HG03135 (cell line): ENCODE measurements at regions not wholly inside any gene's neighbourhood (a gene's known extent, or its start where the extent isn't known, plus 50 kb on each side); places are given as distances from the start of the nearest gene placed in this dataset.

ENCODE experiments used
- ATAC-seq: cut with Tn5 transposase; IDR thresholded peaks from one replicate; pipeline ENCODE4 v1.9.1; 2021; ENCODE audit warnings: mild to moderate bottlenecking, moderate library complexity; ENCODE audit not compliant: unreplicated experiment

DNA sequence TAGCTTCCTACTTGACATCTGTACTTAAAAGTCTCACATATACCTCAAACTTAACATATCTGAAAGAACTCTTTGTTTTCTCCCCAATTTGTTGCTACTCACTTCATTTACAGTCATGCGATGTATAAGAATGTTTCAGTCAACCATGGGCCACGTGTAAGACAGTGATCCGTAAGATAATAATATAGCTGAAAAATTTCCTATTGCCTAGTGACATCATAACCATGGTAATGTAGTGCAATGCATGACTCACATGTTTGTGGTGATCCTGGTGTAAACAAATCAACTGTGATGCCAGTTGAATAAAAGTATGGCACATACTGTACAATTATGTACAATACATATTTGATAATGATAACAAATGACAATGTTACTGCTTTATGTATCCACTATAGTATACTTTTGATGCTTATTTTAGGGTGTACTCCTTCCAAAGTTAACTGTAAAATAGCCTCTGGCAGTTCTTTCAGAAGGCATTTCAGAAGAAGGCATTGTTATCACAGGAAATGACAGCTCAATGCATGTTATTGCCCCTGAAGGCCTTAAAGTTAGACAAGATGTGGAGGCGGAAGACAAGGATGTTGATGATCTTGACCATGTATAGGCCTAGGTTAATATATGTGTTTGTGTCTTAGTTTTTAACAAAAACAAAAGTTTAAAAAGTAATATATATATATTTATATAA lies 579.0 kb downstream of the EPHA7 start:
- ATAC-seq = no peak

- no peak for ATAC-seq
Measured at GRCh38 chr6:92828788-92829187, 590.6 kb downstream of the EPHA7 start.

- no peak for ATAC-seq
Measured at GRCh38 chr6:92827104-92827503, 592.3 kb downstream of the EPHA7 start.

GRCh38 chr6:92826633-92827032 lies 592.7 kb downstream of the EPHA7 start:
- no peak for ATAC-seq

- ATAC-seq = no peak
Measured at GRCh38 chr6:92822222-92822621, 597.1 kb downstream of the EPHA7 start.

DNA sequence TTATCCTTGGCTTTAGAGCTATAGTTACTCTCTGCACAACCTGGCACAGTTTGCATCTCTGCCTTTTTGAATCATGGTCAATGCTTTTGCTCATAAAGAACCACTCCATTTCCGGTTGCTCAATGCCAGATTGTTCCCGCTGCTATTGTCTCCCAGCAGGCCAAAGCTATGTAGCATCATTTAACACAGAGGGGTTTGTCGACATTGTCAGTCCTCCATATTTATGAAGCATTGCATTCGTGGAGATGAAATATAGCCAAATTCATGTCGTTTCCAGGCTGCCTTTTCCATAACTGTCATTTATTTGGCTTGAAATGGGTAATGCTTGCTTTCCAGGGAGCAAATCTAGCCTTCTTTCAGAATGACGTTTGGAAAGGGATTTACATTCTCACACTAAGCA lies 598.8 kb downstream of the EPHA7 start:
- ATAC-seq = no peak

GRCh38 chr6:92810913-92811312 lies 608.4 kb downstream of the EPHA7 start:
- ATAC-seq = peak; percentile 99

DNA sequence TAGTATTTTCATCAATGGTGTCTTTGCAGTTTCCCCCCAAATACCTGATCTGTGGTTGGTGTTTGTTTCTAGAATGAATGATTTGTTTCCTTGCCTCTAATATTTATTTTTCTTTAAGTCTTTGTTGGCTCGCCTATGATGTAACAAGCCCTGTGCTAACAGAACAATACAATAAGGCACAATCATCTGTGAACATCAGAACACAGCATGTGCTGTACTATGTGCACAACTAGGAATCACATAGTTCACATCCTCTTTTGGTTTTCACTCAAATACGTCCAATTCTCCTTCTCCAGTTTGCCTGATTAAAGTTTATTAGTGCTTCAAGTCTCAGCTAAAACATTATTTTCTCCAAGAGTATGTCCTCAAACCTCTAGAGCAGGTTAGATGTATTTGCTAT lies 613.1 kb downstream of the EPHA7 start:
- no peak for ATAC-seq

DNA sequence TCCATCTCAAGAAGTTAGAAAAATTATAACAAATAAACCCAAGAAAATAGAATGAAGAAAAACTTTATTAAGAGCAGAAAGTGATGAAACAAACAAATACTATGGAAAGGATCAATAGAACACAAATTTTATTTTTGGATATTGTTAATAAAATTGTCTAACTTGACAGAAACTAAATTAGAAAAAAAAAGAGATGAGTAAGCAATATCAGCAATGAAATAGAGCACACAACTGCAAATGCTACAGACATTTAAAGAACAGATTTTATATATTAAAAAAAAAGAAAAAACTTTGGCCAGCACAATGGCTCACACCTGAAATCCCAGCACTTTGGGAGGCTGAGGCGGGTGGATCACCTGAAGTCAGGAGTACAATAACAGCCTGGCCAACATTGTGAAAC lies 628.0 kb downstream of the EPHA7 start:
- no peak for ATAC-seq

GRCh38 chr6:92790381-92790780 lies 629.0 kb downstream of the EPHA7 start:
- ATAC-seq = no peak

GRCh38 chr6:92784235-92784634 lies 635.1 kb downstream of the EPHA7 start:
- no peak for ATAC-seq

DNA sequence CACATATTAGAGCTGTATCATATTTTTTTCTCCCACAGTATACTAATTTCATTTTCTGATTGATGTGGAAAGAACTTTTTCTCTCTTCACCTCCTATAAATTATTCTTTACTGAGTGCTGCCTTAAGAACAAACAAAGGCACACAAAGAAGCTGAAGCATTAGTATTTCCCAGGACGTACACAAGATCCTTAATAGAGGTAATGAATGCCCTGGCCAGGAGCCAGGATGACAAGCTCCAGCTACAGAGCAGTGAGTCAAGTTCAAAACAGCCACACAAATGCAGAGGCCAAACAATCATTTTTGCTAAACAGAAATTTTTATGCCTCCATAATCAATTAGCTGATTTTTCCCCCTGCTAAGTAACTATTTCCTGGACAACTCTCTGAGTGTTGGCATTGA lies 639.6 kb downstream of the EPHA7 start:
- ATAC-seq = no peak

DNA sequence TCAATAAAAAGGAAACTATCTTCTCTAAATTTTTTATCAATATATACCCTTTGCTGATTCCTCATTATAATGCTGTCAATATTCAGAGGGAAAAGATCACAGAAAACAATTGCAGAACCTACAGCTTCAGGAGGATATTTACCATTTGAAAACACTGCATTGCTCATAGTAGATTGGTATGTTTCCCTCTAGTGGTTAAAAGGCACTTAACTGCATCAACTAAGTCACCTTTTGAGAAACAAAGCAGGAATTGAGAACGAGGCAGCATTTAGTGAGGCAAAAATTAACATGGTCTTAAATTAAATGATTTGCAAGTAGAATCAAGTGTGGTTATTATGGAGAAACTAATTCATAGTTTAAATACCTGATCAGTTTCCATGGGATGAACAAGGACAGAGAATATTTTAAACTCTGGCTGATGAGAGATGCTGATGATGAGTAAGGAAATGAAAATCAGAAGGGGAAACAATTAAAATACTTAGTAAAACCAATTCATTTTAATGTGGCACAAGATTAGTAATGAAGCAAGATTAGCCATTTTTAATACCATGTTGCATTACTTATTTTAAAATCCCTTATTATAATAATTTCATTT lies 642.1 kb downstream of the EPHA7 start:
- ATAC-seq = peak; percentile 49

GRCh38 chr6:92770540-92770939 lies 648.8 kb downstream of the EPHA7 start:
- ATAC-seq = no peak

DNA sequence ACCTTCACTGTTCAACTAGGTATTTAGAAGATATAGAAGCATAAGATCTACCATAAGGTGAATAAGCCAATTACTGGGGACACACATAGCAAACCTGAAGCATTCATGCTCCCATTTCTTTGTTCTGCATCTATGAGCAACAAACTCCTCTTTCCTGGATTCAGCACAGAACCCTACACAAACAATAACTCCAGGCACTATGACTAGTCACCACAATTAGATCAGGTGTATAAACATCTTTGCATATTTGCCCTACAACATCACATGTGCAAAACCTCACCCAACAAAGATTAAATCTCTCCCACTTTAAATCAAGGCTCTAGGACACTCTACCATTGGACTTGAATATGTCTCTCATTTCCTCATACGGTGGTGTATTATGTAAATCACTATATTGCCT lies 652.3 kb downstream of the EPHA7 start:
- ATAC-seq = no peak

DNA sequence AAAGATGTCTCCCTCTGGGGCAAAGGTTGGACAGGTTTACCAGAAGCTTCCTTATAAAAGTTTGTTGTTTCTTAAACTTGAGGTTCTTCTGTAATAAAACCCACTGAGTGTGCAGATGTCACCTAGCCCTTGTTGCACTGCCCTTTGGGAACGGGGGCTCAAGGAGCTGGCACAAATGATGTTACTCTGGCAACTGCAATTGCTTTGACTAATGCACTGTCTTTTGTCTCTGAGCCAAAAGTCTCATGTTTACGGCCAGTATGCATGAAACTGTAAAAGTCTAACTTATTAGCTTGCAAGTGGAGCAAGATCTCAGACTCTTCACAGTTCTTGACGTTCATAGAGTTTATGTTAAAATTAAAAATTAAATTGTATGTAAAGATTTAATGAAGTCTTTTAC lies 655.7 kb downstream of the EPHA7 start:
- ATAC-seq = no peak

GRCh38 chr6:92763274-92763584 lies 656.1 kb downstream of the EPHA7 start:
- ATAC-seq = no peak

DNA sequence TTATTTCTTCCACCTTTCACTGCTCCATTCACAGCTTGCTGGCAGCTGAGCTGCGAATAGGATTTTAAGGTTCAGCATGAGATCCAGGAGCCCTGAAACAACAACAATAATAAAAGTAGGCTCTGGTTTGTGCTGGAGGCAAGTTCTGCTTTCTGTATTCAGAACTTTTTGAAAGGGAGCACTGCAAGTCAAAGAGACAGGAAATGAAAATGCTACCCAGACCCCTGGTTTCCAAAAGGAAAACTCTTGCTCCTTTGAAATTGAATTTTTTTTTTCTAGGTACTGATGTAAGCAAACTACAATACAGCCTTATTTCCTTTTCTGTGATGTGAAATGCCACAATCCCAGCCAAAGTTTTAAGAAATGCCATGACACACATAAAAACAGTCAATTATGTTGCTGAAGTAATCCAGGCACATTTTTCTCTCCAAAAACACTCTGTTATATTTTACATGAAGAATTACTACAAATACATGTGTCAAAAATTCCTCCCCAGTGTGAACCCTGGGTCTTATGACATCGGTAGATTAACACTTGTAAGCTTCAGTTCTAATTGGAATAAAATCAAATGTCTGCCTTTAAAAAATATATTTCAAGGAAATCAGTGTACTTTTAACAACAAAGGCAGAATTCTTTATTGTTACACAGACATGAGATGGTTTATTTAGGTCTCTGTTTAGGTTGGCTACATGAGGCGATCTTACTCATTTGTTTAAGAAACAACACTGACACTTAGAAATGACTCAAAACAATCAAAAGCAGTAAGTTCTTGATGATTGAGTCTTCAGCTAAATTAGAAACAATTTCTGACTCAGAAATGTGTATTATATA lies 656.7 kb downstream of the EPHA7 start:
- ATAC-seq = no peak

DNA sequence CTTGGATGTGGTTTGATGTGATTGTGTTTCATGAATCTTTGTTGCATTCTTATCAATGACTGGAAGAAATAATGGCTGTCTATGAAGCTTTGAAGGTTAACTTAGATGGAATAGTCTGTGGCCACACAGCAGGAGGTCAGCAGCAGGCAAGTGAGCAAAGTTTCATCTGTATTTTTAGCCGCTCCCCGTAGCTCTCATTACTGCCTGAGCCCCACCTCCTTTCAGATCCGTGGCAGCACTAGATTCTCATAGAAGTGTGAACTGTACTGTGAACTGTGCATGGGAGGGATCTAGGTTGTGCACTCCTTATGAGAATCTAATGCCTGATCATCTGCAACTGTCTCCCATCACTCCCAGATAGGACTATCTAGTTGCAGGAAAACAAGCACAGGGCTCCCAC lies 660.2 kb downstream of the EPHA7 start:
- ATAC-seq = no peak

DNA sequence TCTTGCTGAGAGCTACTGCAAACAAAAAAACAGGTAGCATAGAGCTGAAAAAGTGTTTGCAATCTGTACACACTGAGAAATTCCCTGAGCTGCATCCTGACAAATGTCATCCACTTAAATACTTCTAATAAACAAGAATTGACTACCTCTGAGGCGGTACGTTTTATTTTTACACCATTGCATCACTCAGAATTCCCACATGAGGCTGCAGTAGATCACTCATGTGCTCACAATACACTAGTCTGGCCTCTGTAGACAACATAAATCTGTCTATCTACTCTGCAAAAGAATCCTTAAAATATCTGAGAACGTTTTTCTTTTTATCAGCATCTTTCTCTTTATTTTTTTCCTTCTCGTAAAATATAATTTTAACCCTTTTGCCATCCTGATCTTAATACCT lies 661.4 kb downstream of the EPHA7 start:
- no peak for ATAC-seq

DNA sequence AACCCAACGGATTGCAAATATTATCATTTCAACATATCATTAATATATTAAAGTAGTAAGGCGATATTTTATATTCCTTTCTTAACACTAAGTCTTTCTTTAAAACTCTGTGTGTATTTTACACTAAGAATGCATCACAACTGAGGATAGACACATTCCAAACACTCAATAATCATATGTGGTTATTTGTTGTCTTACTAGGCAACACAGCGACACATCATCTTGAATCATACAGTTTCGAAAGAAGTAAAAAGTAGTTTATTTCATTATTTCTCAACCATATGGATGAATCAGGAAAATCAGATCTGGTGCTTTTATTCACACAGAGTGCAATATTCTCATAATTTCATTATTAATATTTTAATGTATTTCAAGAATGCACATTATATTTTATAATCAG lies 662.4 kb downstream of the EPHA7 start:
- no peak for ATAC-seq

DNA sequence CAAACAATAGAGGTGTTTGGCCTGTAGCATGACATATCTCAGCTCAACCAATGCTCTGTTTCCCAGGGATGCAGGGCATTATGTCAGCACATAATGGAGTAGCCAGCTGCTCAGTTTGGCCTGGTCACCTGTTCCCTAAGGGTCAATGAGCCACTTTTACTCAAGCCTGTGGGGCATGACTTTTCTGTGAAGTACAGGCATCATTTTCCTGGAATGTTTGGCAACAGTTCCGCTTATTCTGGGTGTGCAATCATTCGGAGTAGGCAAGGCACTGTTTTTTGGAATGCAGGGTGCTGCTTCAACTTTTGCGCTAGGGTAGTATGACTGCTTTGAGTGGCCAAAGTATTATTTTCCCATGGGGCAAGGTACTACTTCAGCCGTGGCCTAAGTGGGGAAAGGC lies 665.4 kb downstream of the EPHA7 start:
- ATAC-seq = no peak
